GM19025 (cell line): ENCODE measurements at regions not wholly inside any gene's neighbourhood (a gene's known extent, or its start where the extent isn't known, plus 50 kb on each side); places are given as distances from the start of the nearest gene placed in this dataset.

Experiments used
- ATAC-seq: cut with Tn5 transposase; IDR thresholded peaks from one replicate; pipeline ENCODE4 v1.9.1; 2021; ENCODE audit warnings: mild to moderate bottlenecking, low read depth, moderate library complexity; ENCODE audit not compliant: unreplicated experiment

DNA sequence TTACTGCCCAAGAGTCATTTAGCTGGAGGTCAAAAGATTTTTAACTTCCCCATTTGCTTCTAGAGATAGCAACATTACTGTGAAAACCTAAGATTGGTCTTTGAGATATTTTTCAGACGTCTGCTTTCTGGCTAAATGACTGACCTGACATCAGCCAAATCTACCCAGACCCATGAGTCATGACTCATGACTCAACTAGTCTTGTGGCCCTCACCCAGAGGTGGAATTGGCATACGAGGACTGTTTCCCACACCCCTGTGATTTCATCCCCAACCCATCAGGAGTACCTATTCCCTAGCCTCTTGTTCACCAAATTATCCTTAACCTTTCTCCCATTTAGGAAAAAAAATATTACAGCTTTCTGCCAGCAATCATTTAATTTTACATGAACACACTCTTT, 641.6 kb downstream of the CDY2B start:
- no peak for ATAC-seq

DNA sequence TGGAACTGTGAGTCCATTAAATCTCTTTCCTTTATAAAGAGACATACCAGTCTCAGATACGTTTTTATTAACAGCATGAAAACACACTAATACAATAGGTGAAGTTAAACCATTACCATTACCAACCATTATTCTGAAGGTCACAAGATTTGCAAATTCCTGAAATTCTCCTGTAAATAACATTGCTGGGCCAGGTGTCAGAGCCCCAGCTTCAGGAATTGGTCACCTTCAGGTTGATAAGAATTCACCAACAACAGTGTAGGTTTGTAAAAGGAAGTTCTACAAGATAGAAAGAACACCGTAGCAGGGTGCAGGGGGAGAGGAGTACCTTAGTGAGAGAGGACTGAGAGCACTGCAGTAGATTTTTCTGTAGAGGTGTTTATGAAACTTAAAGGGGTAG, 644.3 kb downstream of the CDY2B start:
- ATAC-seq: no peak

GRCh38 chrY:17233435-17234109, 646.4 kb downstream of the CDY2B start:
- ATAC-seq: no peak

- no peak for ATAC-seq
These were observed 648.0 kb downstream of the CDY2B start for GRCh38 chrY:17231994-17232393.

DNA sequence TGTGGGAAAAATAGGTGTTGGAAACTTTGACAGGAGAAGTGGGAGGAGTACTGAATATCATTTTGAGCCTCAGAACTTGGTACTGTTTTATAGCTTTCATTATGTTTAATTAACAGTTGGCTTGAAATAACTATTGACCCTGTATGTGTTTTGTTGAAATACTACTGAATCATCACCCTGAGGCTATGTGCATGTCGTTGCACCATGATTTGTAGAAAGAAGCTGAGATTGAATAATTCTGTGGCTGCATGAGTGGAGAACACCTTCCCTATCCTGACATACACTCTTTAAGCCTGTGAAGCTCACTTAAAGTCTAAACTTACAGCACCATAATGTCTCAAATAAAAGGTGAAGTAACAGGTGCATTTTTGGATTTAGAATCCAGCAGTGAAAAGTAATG, 656.5 kb downstream of the CDY2B start:
- no peak for ATAC-seq

- no peak for ATAC-seq
These were observed 677.6 kb downstream of the CDY2B start for GRCh38 chrY:17202395-17202794.

- ATAC-seq: no peak
These were observed 695.7 kb downstream of the CDY2B start for GRCh38 chrY:17184299-17184698.

GRCh38 chrY:17166881-17167280, 713.1 kb downstream of the CDY2B start:
- no peak for ATAC-seq

DNA sequence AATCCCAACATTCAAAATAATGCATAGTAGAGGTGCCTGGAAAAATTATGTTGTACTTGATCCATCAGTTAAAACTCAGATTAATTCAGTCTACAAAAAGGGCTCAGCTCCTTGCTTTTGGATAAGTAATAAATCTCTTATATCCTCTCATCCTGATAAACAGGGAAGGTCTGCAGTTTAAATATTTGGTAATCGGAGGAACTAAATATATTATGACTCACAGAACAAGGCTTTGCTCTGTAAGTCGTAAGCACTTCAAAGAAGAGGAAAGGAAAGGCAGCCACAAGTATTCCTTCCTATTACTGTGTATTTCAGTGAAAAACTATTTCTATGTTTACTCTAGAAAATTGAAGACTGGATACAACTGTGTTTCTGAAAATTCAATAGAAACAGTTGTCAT, 757.9 kb downstream of the CDY2B start:
- no peak for ATAC-seq

DNA sequence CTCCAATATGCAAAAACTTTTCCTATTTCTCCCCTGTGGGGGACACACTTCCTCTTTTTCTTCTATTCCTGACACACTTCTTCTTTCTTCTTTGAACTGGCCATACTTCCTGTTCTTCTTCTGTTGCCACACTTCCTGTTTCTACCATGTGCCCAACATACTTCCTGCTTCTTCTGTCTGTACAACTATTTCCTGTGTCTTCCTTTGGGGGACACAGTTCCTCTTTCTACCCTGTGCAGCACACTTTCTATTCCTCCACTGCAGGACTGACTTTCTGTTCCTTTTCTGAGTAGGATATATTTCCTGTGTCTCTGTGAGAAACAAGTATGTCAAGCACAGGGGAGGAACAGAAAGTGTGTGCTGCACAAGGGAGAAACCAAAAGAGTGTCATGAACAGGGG, 794.7 kb downstream of the CDY2B start:
- ATAC-seq: no peak

DNA sequence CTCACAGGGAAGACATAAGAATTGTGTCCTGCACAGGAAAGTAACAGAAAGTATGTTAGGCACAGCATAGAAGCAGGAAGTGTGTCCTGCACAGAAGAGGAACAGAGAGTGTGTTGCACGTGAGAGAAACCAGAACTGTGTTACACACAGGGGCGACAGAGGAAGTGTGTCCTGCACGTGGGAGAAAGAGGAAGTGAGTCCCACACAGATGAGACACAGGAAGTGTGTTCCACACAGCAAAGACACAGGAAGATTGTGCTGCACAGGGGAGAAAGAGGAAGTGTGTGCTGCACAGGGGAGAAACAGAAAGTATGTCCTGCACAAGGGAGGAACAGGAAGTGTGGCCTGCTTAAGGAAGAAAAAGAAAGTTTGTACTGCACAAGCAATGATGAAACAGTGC, 800.1 kb downstream of the CDY2B start:
- no peak for ATAC-seq

DNA sequence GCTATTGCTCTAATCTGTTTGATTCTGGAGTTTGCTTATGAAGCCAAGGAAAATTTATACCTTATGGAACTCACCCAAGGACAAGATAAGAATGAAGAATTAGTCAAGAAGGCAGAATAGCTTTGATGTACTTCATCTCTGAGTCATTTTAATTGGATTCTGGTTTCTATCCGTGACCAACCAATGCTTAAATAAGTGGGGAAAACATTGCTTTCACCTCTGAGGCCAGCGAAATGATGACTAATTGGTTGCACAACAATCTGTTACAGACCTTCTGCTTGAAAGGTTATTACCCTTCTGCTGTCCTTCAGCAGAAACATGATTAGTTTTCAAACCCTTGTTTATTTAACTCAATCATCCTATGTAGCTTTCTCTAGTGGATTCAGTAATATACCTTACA, 812.7 kb downstream of the CDY2B start:
- ATAC-seq: no peak

- ATAC-seq: no peak
These were observed 827.0 kb downstream of the CDY2B start for GRCh38 chrY:17053041-17053440.

- ATAC-seq: no peak
These were observed 829.6 kb downstream of the CDY2B start for GRCh38 chrY:17050374-17050773.

DNA sequence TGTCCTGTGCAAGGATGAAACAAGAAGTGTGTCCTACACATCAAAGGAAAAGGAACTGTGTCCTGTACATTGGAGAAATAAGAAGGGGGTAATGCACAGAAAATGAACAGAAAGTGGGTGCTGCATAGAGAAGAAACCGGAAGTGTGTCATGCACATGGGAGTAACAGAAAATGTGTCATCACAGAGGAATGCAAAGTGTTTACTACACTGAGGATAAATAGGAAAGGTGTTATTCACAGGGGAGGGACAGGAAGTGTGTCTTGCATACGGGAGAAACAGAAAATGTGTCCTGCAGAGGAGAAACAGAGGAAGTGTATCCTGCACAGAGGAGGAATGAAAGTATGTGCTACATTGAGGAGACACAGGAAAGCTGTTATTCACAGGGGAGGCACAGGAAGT, 834.9 kb downstream of the CDY2B start:
- no peak for ATAC-seq

DNA sequence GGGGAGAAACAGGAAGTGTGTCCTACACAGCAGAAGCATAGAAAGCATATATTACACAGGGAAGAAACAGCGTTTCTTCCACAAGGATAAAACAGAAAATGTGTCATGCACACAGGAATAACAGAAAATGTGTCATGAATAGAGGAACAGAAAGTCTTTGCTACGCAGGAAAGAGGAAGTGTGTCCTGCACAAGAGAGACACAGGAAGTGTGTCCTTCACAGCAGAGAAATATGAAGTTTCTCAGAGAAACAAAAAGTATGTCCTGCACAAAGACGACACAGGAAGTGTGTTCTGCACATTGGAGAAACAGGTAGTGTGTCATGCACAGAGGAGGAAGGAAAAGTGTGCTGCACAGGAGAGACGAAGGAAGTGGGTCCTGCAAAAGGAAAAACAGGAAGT, 835.3 kb downstream of the CDY2B start:
- no peak for ATAC-seq

DNA sequence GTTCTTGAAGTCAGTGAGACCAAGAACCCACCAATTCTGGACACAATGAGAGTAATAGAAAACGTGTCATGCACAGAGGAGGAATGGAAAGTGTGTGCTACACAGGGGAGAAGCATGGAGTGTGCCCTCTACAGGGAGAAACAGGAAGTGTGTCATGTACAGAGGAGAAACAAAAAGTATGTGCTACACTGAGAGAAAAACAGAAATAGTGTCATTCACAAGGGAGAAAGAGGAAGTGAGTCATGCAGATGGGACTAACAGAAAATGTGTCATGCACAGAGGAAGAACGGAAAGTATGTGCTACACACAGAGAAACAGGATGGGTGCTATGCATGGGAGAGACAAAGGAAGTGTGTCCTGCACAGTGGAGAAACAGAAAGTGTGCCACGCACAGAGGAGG, 835.7 kb downstream of the CDY2B start:
- ATAC-seq: no peak

GRCh38 chrY:17038439-17038838, 841.6 kb downstream of the CDY2B start:
- ATAC-seq: no peak

DNA sequence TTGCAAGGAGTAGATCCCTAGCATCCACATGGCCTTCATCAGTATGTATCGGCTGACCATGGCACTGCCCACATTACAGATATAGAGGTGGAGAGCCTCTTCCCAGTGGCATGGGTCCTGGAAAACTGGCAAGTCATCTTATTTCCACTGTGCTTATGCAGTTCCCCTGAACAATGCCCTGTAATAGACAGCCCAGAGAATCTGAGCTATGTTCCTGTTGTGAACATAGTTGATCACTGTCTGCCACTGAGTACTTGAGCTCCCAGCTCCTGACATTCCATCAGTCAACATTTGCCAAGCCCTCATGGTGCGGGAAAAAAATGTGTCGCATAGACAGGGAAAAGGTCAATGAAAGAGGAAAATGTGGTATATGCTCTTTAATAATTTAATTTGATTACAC, 861.9 kb downstream of the CDY2B start:
- no peak for ATAC-seq

DNA sequence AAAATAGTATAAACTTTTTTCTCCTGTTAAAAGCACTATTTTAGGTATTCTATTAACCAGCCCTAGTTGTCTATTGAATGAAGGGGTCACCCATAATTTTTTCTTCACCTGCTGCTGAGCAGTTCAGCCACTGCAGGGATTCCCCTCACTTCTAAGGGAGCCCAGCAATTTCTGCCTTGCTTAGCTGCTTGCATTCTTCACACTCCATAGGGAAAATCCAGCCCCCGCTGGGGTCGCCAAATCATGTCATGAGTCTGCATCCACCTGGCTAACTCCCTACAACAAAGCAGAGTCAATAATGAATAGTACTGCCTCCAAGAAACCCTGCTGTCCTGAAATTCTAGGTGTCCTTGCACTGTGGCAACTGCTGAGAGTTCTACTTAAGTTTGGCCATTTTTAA, 886.5 kb downstream of the CDY2B start:
- ATAC-seq: no peak

GRCh38 chrY:16981776-16982175, 898.2 kb downstream of the CDY2B start:
- ATAC-seq: no peak

DNA sequence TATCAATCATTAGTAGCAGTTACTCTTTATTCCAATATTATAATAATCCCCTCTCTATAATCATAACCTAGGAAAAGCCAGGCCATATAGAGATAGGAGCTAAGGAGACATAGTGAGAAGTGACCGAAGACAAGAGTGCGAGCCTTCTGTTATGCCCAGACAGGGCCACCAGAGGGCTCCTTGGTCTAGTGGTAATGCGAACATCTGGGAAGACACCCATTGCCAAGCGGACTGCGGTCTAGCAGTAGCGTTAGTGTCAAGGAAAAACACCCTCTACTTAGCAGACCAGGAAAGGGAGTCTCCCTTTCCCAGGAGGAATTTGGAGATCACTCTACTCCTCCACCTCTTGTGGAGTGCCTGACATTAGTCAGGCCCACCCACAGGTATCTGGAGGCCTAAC, 920.9 kb downstream of the CDY2B start:
- ATAC-seq: no peak

GRCh38 chrY:16947221-16947620, 932.8 kb downstream of the CDY2B start:
- no peak for ATAC-seq
